LHCN-M2 (cell line): ENCODE measurements at regions not wholly inside any gene's neighbourhood (a gene's known extent, or its start where the extent isn't known, plus 50 kb on each side); places are given as distances from the start of the nearest gene placed in this dataset.

Experiments used
- DNase-seq: peaks from one replicate; pipeline ENCODE4 v3.0.0-alpha.2; 2012; ENCODE audit warnings: low read depth

DNA sequence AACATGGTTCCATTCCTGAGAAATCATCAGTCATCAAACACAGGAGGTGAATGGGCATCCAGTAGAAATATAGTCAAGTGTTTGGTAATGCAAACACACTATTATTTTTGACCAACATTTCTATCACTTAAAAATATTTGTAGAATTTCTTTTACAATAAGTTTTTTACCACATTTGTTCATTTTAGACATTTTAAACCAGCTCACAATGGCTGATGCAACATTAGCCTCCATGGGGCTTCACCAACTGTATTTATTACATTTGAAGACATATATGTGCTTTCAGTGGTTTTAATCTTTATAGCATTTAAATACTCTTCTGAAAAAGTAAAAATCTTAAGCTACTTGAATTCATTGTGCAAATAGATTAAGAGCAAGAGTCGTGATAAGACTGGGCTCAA lies 1201.4 kb upstream of the TMEM132C start:
- no peak for DNase-seq

GRCh38 chr12:127070515-127071157 lies 1196.3 kb upstream of the TMEM132C start:
- DNase-seq = no peak

- no peak for DNase-seq
Measured at GRCh38 chr12:127074161-127074560, 1192.8 kb upstream of the TMEM132C start.

- DNase-seq = no peak
Measured at GRCh38 chr12:127075981-127076380, 1191.0 kb upstream of the TMEM132C start.

DNA sequence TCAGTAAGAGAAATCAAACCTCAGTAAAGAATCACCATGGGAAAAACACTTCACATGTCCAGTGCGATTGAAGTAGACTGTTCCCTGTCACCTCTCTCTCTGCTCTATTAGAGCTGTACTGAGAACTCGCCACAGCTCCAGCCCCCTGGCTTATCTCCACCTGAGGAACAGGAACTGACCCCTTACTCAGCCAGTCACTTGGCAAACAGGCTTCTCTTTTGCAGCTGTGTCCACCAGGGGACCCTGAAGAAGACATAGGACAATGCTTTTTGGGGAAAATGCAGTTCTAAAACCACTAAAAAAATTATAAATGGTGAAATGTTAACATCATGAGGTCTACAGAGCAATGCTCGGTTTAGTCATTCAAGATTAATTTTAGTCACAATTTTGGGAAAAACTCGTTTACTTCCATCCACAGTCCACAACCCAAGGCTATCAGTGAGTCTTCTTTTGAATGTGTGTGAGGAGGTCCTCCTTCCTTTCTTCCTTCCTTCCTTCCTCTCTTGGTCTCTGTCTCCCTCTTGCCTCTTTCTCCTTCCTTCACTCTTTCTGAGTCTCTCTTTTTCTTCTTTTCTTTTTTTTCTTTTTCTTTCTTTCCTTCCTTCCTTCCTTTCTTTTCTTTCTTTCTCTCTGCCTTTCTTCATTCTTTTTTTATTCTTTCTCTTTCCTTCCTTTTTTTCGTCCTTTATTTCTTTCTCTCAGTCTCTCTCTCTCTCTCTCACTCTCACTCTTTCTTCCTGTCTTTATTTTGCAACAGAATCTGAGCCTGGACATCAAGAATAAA lies 1189.5 kb upstream of the TMEM132C start:
- DNase-seq = no peak

DNA sequence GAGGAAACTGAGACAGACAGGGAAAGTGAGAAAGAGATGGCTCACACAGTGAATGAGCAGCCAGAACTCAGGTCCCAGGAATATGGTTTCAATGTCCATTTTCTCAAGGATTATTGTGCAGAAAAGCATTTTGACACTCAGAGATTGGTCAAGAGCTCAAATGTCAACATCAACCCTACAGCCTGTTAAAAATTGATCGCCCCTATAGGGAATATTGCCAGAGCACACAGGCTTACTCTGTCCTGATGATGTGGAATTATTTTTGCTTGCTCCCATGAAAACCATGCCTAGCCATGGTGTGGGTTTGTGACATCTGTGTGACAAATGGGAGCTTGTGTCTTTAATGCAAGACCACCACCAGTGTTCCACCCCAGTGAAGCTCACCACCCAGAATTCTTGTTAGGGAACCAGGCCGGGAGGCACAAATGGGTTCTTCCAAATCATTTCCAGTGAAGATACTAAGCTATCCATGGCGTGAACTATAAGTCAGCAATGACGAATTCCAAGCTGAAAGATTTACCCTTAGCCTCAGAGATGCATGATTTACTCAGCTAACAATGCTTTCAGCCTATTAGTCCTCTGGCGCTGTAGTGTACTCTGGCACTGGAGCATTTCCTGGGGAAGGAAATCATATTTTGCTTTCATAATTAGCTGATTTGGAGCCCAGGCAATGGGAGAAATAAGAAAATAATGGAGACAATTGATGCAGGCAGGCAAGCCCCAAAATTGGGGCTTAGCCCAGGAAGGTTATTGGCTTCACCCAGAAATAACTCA lies 1188.2 kb upstream of the TMEM132C start:
- no peak for DNase-seq

- no peak for DNase-seq
Measured at GRCh38 chr12:127079636-127080035, 1187.3 kb upstream of the TMEM132C start.

- peak; percentile 6 for DNase-seq
Measured at GRCh38 chr12:127081058-127081457, 1185.9 kb upstream of the TMEM132C start.

DNA sequence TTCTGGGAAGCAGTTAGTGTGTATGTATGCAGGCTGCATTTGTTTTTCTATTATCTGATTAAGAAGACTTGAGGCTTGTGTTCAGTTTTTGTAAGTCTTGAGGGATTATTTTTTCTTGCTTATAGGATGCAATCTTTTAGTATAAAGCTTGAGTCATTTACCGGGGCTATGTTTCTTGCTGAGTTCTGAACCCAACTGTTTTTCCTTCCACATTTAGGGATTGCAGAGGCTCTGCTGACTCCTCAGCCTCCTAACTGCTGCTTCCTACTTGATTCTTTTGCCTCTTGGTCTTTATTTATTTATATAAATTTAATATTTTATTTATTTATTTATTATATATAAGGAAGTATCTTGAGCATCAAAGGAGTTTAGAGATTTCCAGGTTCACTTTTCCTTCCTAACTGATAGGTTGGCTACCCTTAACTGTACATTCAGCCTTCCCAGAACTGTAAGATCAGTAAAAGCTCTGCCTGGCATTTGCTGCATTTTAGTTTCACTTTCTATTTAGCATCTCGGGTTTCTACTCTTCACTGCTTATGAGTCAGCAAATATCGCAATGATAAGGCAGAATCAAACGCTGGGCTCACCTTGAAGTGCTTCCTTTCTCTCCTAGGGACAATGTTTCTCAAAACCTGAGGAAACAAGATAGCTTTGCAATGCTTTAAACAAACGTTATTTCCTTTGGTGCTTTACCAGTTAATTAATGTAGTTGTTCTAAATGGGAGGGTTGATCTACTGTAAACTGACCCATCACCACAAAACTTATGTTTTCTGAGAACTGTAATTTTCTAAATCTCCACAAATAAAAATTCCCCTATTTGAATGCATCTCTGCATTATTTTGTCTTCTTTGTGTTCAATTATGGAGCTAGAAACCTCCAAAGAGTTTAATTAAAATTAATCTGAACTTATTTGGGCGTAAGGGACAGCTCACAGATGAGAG lies 1183.7 kb upstream of the TMEM132C start:
- peak; percentile 83 for DNase-seq

- peak; percentile 52 for DNase-seq
Measured at GRCh38 chr12:127101076-127101475, 1165.9 kb upstream of the TMEM132C start.

DNA sequence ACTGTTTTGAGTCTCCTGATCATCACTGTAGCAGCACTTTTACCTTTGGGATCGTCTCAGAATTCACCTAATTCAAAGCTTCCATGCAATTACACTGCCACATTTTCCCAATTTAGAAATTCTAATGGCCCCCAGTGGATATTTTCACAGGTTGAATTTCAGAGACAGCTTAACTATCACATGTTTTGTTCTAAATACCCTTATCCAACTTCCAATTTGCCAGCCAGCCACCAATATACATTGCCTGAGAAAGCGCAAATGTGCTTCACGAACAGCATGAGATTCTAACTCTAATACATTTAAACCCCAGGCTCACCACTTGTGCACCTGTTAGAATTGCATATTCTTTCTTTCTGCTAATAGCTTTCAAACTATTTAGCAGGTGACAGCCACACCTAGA lies 1160.9 kb upstream of the TMEM132C start:
- DNase-seq = no peak

DNA sequence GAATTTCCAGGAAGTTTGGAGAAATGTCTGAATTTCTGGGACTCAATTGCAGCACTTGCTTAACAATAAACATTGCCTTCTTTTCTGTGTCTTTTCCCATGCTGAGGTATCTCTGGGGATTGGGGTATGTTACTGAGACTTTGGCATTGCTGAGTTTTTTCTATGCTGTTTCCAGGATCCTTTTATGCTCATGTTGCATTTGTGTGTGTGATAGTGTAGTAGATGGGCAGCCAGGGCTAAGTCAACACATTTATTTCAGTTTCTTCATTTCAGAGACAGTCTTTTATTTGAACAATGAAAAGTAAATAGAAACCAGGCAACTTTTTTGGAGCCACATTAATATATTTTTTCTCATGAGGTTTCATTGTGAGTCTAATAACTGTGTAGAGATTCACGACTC lies 1160.3 kb upstream of the TMEM132C start:
- no peak for DNase-seq

- DNase-seq = peak; percentile 44
Measured at GRCh38 chr12:127107744-127108143, 1159.2 kb upstream of the TMEM132C start.

DNA sequence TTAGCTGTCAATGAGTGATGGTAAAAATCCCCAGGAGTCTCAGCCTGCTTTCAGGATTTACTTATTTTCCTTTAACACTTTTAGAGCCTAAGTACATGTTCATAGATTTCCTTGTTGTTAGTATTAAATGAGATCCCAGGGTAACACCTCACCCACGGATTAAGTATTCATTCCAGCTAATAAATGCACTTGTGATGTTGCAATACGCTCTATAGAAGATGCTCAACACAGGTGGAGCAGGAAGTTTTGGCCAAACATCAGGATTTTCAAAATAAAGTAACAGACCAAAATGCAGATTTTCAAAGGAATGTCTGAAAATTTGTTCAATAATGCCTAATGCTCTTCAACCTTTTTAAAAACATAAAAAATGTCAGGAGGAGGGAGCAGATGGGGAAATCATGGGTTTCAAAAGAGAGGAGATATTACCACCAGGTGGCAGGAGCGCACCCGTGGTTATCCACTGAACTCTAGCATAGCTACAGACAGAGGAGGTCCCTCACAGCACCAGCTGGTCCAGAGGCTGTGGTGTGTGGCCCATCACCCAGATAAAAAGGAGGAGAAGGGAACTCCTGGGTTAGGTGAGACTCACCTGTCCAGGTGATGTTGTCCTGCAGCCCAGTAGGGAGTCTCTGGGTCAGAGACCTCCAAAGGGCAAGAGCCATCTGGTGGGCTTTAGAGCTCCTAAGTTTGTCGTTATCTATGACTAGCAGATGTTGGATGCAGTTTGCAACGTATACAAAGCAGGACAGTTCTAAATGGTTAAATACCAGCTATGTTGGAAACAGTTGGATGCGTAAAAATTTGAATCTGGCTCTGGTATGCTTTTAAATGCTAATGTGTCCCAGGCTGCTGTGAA lies 1158.4 kb upstream of the TMEM132C start:
- peak; percentile 57 for DNase-seq

DNA sequence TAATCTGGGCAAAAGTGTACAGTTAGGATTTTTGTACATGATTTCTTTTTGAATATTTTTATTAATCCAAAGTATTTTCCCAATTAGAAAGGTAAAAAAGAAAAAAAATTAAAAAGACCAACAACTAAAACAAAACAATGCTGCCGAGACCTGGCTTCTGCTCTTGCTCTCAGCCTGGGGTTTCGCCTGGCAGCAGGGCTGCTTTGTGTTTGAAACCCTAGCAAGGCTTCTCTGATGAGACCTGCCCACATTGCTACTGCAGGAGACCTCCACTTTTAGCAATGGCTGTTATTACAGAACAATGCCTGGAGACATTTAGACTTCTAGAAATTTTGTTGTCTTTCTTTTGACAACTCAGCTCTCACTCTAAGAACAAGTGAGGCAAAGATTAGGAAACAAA lies 1153.0 kb upstream of the TMEM132C start:
- no peak for DNase-seq

DNA sequence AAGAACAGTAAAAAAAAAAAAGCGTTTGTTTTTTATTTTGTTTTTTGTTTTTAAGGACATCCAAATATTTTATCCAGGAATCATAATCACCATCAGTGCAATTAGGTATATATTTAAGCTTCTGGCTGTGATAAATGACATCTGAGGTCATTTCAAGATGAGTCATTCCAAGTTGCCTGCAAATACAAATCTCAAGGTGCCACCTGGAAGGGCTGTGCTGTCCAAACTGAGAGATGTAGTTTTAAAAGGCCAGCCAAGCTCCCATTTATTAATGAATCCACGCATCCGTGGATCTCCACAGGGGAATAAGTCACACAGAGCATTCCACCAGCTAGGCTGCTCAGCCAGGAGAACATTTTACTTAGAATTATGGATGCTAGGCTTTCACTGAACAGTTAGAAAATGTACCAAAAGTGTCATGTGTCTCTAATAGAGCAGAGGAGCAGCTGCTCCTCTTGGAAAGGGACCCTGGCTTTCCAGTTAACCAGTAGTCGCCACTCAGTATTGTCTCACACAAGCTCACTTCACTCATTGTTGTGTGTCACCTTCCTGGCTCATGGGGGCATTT lies 1151.4 kb upstream of the TMEM132C start:
- DNase-seq = no peak

GRCh38 chr12:127118251-127118650 lies 1148.7 kb upstream of the TMEM132C start:
- DNase-seq = no peak

DNA sequence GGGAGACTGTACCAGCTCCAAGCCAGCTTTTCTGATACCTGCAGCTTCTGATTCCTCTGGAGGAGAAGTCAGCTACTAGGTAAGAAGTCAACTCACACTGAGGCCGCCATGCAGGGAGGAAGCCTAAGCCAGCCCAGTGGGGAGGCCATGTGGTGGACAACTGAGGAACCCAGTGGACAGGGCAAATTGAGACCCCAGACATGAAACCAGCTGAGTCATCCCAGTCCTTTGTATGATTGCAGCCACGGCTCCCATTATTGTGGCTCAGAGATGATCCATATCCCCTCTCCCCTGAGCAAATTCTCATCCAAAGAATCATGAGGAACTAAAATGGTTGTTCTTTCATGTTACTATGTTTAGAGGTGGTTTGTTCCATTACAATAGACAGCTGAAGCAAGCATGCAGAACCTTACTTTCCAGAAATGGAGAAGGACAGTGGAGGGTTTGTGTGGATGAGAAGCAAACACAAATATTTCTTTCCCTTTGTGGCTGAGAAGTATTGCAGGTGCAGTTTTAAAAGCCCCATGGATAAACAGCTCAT lies 1147.3 kb upstream of the TMEM132C start:
- DNase-seq = no peak

DNA sequence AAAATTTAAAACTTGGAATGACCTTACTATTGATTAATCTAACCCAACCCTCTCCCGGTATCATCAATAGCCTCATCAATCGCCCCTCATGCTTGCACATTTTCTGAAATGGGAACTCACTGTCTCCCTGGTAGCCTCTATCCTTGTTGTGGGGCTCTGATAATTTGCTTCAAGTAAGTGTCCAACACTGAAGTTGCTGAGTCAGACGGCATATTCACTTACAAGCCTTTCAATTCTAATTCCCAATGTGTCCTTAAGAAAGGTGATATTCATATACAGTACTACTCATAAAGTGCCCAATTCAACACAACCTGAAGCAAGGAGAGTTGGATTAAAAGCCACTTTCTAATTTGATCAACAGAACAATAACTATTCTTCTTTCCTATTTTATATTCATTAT lies 1146.1 kb upstream of the TMEM132C start:
- DNase-seq = no peak
